Left lung (tissue), 4 donors: ENCODE measurements at regions not wholly inside any gene's neighbourhood (a gene's known extent, or its start where the extent isn't known, plus 50 kb on each side); places are given as distances from the start of the nearest gene placed in this dataset.

Experiments used
- ATAC-seq: fragments of 200-7000 bp; cut with Tn5 transposase; one replicate; pipeline ENCODE4 v1.9.1; 2020; ENCODE audit warnings: moderate library complexity
- DNase-seq, 4 donors: peaks; one replicate each; pipeline ENCODE4 v3.0.0-alpha.2; 2013 to 2020
- H3K27ac ChIP-seq, 2 donors: fragments of 200-600 bp; sonication (generic) in 1 of 2; one replicate each; pipeline versions ENCODE4 v1.5.0 to v1.8.0; 2020 to 2021
- H3K27me3 ChIP-seq, 2 donors: fragments of 200-600 bp; sonication (generic) in 1 of 2; one replicate each; pipeline versions ENCODE4 v1.5.0 to v1.8.0; 2020 to 2021
- H3K36me3 ChIP-seq, 2 donors: fragments of 200-600 bp; sonication (generic) in 1 of 2; one replicate each; pipeline versions ENCODE4 v1.5.0 to v1.8.0; 2020 to 2021
- H3K4me1 ChIP-seq, 2 donors: fragments of 200-600 bp; one replicate each; pipeline ENCODE4 v1.8.0; 2021
- H3K4me3 ChIP-seq, 2 donors: fragments of 200-600 bp; sonication (generic) in 1 of 2; one replicate each; pipeline versions ENCODE4 v1.5.0 to v1.8.0; 2020 to 2021; ENCODE audit warnings: mild to moderate bottlenecking in 1 of 2
- H3K9me3 ChIP-seq, 2 donors: fragments of 200-600 bp; sonication (generic) in 1 of 2; one replicate each; pipeline versions ENCODE4 v1.5.0 to v1.8.0; 2020 to 2021
- CTCF ChIP-seq, 2 donors: fragments of 200-600 bp; sonication (generic) in 1 of 2; IDR thresholded peaks; one replicate each; pipeline versions ENCODE4 v1.5.0 to v1.8.0; 2021; ENCODE audit warnings: antibody characterized with exemption in 2 of 2
- intact Hi-C, 2 donors: fragments of 100-400 bp; cut with DNase I; formaldehyde crosslinking; loops; one replicate each; pipeline versions ENCODE4 v1.11.2 to v1.14.2; 2022
- donor health status: DM: no; HTN: yes; CAD: no.
- donor health status: DM: no; HTN: no; CAD: no.

- Histone ChIP-seq H3K36me3 (no peaks in the 10 kb centered on the region), H3K9me3 (peaks cover 0 to 6% of the 10 kb centered on the region in 2 donors), H3K27ac (no peak overlapping the region), H3K4me3 (no peak overlapping the region), H3K4me1 (no peaks in the 10 kb centered on the region), H3K27me3 (peaks cover 0 to 11% of the 10 kb centered on the region in 2 donors)
- DNase-seq (no peak), ATAC-seq (no peak)
- intact Hi-C loops = no loop called here
- TF ChIP-seq CTCF (IDR thresholded peaks at IDR 0.05) = no peak
Observed at GRCh38 chr2:2799151-2799697, 468.1 kb upstream of the MYT1L start.

GRCh38 chr2:2798337-2798736, 467.3 kb upstream of the MYT1L start:
- TF ChIP-seq CTCF (IDR thresholded peaks at IDR 0.05) = no peak
- no peak for ATAC-seq
- Histone ChIP-seq H3K36me3 (no peaks in the 10 kb centered on the region), H3K27me3 (peaks cover 0 to 11% of the 10 kb centered on the region in 2 donors), H3K4me3 (no peak overlapping the region), H3K27ac (no peak overlapping the region), H3K4me1 (no peaks in the 10 kb centered on the region), H3K9me3 (peaks cover 0 to 6% of the 10 kb centered on the region in 2 donors)
- intact Hi-C loops = no loop called here
- DNase-seq = no peak

GRCh38 chr2:2797797-2798196, 466.7 kb upstream of the MYT1L start:
- H3K4me1 ChIP-seq = no peaks in the 10 kb centered on the region
- no peak for ATAC-seq
- H3K27ac ChIP-seq = no peak overlapping the region
- peaks cover 0 to 3% of the 10 kb centered on the region in 2 donors for H3K9me3 ChIP-seq
- peaks cover 0 to 11% of the 10 kb centered on the region in 2 donors for H3K27me3 ChIP-seq
- intact Hi-C loops = no loop called here
- no peaks in the 10 kb centered on the region for H3K36me3 ChIP-seq
- H3K4me3 ChIP-seq = no peak overlapping the region
- no peak for DNase-seq
- TF ChIP-seq CTCF (IDR thresholded peaks at IDR 0.05) = no peak

GRCh38 chr2:2796207-2796606, 465.1 kb upstream of the MYT1L start:
- Histone ChIP-seq H3K27ac (no peak overlapping the region), H3K36me3 (no peaks in the 10 kb centered on the region), H3K27me3 (peaks cover 0 to 11% of the 10 kb centered on the region in 2 donors), H3K4me1 (no peaks in the 10 kb centered on the region), H3K4me3 (no peak overlapping the region), H3K9me3 (no peaks in the 10 kb centered on the region)
- DNase-seq (no peak), ATAC-seq (no peak)
- intact Hi-C loops = no loop called here
- no peak for TF ChIP-seq CTCF (IDR thresholded peaks at IDR 0.05)

- Histone ChIP-seq H3K4me3 (no peak overlapping the region), H3K27ac (no peak overlapping the region), H3K4me1 (no peaks in the 10 kb centered on the region), H3K27me3 (peaks cover 0 to 11% of the 10 kb centered on the region in 2 donors), H3K36me3 (no peaks in the 10 kb centered on the region), H3K9me3 (no peaks in the 10 kb centered on the region)
- DNase-seq (no peak), ATAC-seq (no peak)
- intact Hi-C loops = no loop called here
- TF ChIP-seq CTCF (IDR thresholded peaks at IDR 0.05) = no peak
Observed at GRCh38 chr2:2795438-2796091, 464.5 kb upstream of the MYT1L start.
